H9 (cell line): ENCODE measurements at regions not wholly inside any gene's neighbourhood (a gene's known extent, or its start where the extent isn't known, plus 50 kb on each side); places are given as distances from the start of the nearest gene placed in this dataset.

Source experiments
- DNase-seq: peaks from one replicate; pipeline ENCODE4 v3.0.0-alpha.2; 2017
- H2AFZ ChIP-seq: one replicate; pipeline ENCODE4 v1.6.1; 2013; ENCODE audit warnings: mild to moderate bottlenecking, low read length, control low read depth, moderate library complexity
- H2AK5ac ChIP-seq: 2 replicates; pipeline ENCODE4 v1.6.1; 2013; ENCODE audit warnings: low read length, control low read depth, mixed read lengths; ENCODE audit not compliant: insufficient read length
- H2BK120ac ChIP-seq: one replicate; pipeline ENCODE4 v1.6.1; 2013; ENCODE audit warnings: low read depth, mild to moderate bottlenecking, low read length, control low read depth, inconsistent platforms; ENCODE audit not compliant: poor library complexity, severe bottlenecking
- H2BK12ac ChIP-seq: 2 replicates; pipeline ENCODE4 v1.6.1; 2013; ENCODE audit warnings: low read length, control low read depth, mixed read lengths, low read depth; ENCODE audit not compliant: insufficient read length
- H2BK15ac ChIP-seq: 2 replicates; pipeline ENCODE4 v1.6.1; 2013; ENCODE audit warnings: low read depth, low read length, control low read depth
- H2BK20ac ChIP-seq: one replicate; pipeline ENCODE4 v1.6.1; 2013; ENCODE audit warnings: low read depth, mild to moderate bottlenecking, low read length, control low read depth, inconsistent platforms; ENCODE audit not compliant: poor library complexity, severe bottlenecking
- H2BK5ac ChIP-seq: 2 replicates; pipeline ENCODE4 v1.6.1; 2013; ENCODE audit warnings: low read length, control low read depth, mixed read lengths; ENCODE audit not compliant: insufficient read length
- H3K14ac ChIP-seq: 2 replicates; pipeline ENCODE4 v1.6.1; 2013; ENCODE audit warnings: low read length, control low read depth; ENCODE audit not compliant: insufficient read depth
- H3K18ac ChIP-seq: 2 replicates; pipeline ENCODE4 v1.6.1; 2013; ENCODE audit warnings: low read depth, mild to moderate bottlenecking, mixed read lengths, low read length, control low read depth; ENCODE audit not compliant: insufficient read length
- H3K23ac ChIP-seq: 2 replicates; pipeline ENCODE4 v1.6.1; 2013; ENCODE audit warnings: low read length, control low read depth, mixed read lengths, low read depth; ENCODE audit not compliant: insufficient read length
- H3K23me2 ChIP-seq: 2 replicates; pipeline ENCODE4 v1.6.1; 2013; ENCODE audit warnings: low read depth, mild to moderate bottlenecking, mixed read lengths, low read length, control low read depth; ENCODE audit not compliant: insufficient read length, poor library complexity, severe bottlenecking
- H3K27ac ChIP-seq: 2 replicates; pipeline ENCODE4 v1.5.1; 2013; ENCODE audit warnings: low read length, control low read depth, mixed read lengths, low read depth; ENCODE audit not compliant: insufficient read length
- H3K27me3 ChIP-seq: 2 replicates; pipeline ENCODE4 v1.6.1; 2013; ENCODE audit warnings: low read length, control low read depth, inconsistent platforms; ENCODE audit not compliant: insufficient read depth
- H3K4ac ChIP-seq: 2 replicates; pipeline ENCODE4 v1.6.1; 2013; ENCODE audit warnings: low read depth, mild to moderate bottlenecking, control low read depth, inconsistent platforms, low read length, moderate library complexity
- H3K4me1 ChIP-seq: 2 replicates; pipeline ENCODE4 v1.6.1; 2013; ENCODE audit warnings: low read length, control low read depth, inconsistent platforms; ENCODE audit not compliant: insufficient read depth
- H3K4me2 ChIP-seq: 2 replicates; pipeline ENCODE4 v1.6.1; 2013; ENCODE audit warnings: low read length, control low read depth, mixed read lengths; ENCODE audit not compliant: insufficient read length, insufficient read depth
- H3K56ac ChIP-seq: 2 replicates; pipeline ENCODE4 v1.6.1; 2013; ENCODE audit warnings: low read depth, mild to moderate bottlenecking, mixed read lengths, low read length, control low read depth; ENCODE audit not compliant: insufficient read length
- H3K79me1 ChIP-seq: 2 replicates; pipeline ENCODE4 v1.6.1; 2013; ENCODE audit warnings: low read depth, mild to moderate bottlenecking, moderate library complexity, low read length, control low read depth, inconsistent platforms; ENCODE audit not compliant: insufficient read depth, poor library complexity, severe bottlenecking
- H3K79me2 ChIP-seq: 2 replicates; pipeline ENCODE4 v1.6.1; 2013; ENCODE audit warnings: low read length, control low read depth, inconsistent platforms; ENCODE audit not compliant: insufficient read depth
- H3K9ac ChIP-seq: 2 replicates; pipeline ENCODE4 v1.6.1; 2013; ENCODE audit warnings: low read length, control low read depth, mixed read lengths; ENCODE audit not compliant: insufficient read length; ENCODE audit errors: extremely low read depth
- H3K9me3 ChIP-seq: one replicate; pipeline ENCODE4 v1.6.1; 2013; ENCODE audit warnings: low read depth, low read length, inconsistent platforms; ENCODE audit not compliant: control insufficient read depth
- H3T11ph ChIP-seq: one replicate; pipeline ENCODE4 v1.6.1; 2013; ENCODE audit warnings: mild to moderate bottlenecking, low read length, control low read depth, inconsistent platforms
- H4K20me1 ChIP-seq: one replicate; pipeline ENCODE4 v1.6.1; 2013; ENCODE audit not compliant: control insufficient read depth, insufficient read length, insufficient read depth
- H4K5ac ChIP-seq: 2 replicates; pipeline ENCODE4 v1.6.1; 2013; ENCODE audit warnings: low read depth, mild to moderate bottlenecking, mixed read lengths, low read length, control low read depth; ENCODE audit not compliant: insufficient read length
- H4K8ac ChIP-seq: replicated peaks from 2 replicates; pipeline ENCODE4 v1.6.1; 2013; ENCODE audit warnings: low read length, control low read depth, mixed read lengths, low read depth; ENCODE audit not compliant: insufficient read length
- H4K91ac ChIP-seq: 2 replicates; pipeline ENCODE4 v1.6.1; 2013; ENCODE audit warnings: low read depth, mild to moderate bottlenecking, moderate library complexity, mixed read lengths, low read length, control low read depth; ENCODE audit not compliant: insufficient read length
- H3K27ac Mint-ChIP-seq, 3 experiments: 2 replicates in 2 of 3; 3 replicates in 1 of 3; pipeline ENCODE4 v1.8.0; 2020 to 2021; ENCODE audit warnings: mixed read lengths in 3 of 3, mild to moderate bottlenecking in 1 of 3, moderate library complexity in 1 of 3
- H3K27me3 Mint-ChIP-seq: 2 replicates; pipeline ENCODE4 v1.8.0; 2021; ENCODE audit warnings: low read depth, mild to moderate bottlenecking, moderate library complexity, mixed read lengths
- H3K36me3 Mint-ChIP-seq, 3 experiments: 2 replicates in 2 of 3; 3 replicates in 1 of 3; pipeline ENCODE4 v1.8.0; 2020 to 2021; ENCODE audit warnings: low read depth in 3 of 3, mixed read lengths in 3 of 3; ENCODE audit not compliant: insufficient read depth in 1 of 3
- H3K4me1 Mint-ChIP-seq, 2 experiments: 2 replicates each; pipeline ENCODE4 v1.8.0; 2020; ENCODE audit warnings: mixed read lengths in 2 of 2
- H3K4me3 Mint-ChIP-seq, 2 experiments: 2 replicates in 1 of 2; 3 replicates in 1 of 2; pipeline ENCODE4 v1.8.0; 2020 to 2021; ENCODE audit warnings: mild to moderate bottlenecking in 2 of 2, mixed read lengths in 2 of 2, moderate library complexity in 1 of 2
- H3K9me3 Mint-ChIP-seq, 2 experiments: 2 replicates in 1 of 2; 3 replicates in 1 of 2; pipeline ENCODE4 v1.8.0; 2020; ENCODE audit warnings: mild to moderate bottlenecking in 2 of 2, mixed read lengths in 2 of 2, moderate library complexity in 1 of 2
- WGBS: extraction: QIAGEN DNeasy Blood & Tissue Kit; methylation state at CpG from one replicate; pipeline ENCODE4 v1.1.7; 2013; ENCODE audit warnings: missing lambda C conversion rate, low lambda C conversion rate, mixed read lengths; ENCODE audit not compliant: insufficient read length; ENCODE audit errors: extremely low coverage; 5-methylcytosine and 5-hydroxymethylcytosine counted together
- TF ChIP-seq, protein P1 (sequence below): fragments of 200-600 bp; sonication (generic); conservative IDR thresholded peaks from 3 replicates; pipeline ENCODE4 v1.8.0; 2021; ENCODE audit warnings: antibody characterized with exemption, mild to moderate bottlenecking

DNA sequence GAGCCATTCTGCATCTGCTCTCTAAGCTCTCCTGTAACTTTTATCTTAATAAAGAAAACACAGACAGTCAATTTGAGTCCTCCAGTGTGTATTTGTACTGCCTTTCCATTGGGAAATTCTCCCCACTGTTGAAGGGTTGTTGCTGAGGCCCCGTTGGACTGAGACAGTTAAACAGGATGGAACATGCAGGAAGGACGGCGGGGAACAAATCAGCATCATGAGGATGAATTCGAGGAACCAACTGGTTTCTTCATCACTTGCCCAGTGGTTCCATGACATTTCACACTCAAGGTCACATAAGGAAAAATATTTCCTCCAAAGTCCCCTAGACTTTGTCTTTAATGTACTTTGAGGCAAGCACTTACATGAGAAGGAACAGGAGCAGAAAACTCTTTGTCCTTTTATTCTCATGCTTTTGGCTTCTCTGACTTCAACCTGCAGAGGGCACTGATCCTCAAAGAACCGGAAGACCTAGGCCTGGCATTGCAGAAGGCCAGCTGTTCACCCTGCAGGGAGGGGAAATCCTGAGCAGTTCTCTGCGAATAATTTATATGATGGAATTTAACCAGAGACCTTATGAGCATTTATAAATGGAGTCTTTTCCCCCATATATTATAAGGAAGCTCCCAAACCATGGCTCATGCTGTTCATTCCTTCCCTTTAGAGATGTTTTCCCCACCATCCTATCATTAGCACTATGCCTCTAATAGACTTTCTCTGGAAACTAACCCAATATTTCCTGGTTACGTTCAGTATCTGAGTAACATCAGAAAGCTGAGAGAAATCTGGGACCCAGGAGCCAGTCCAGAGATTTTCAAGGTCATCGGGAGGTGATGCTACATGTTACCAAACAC, 55.2 kb upstream of the ADGRF1 start:
- Histone ChIP-seq H4K20me1 (no peaks in the 10 kb centered on the region), H3K9me3 (no peaks in the 10 kb centered on the region), H3K56ac (no peak overlapping the region), H3K27ac (no peak overlapping the region), H3K79me2 (no peaks in the 10 kb centered on the region), H3K27me3 (no peaks in the 10 kb centered on the region), H4K8ac (no peak overlapping the region), H3K79me1 (no peaks in the 10 kb centered on the region), H3K4ac (no peak overlapping the region), H2AK5ac (no peak overlapping the region), H3K4me1 (no peaks in the 10 kb centered on the region), H3K23ac (no peak overlapping the region), H3K23me2 (no peaks in the 10 kb centered on the region), H2AFZ (peak overlapping the region; percentile 82), H3K9ac (no peak overlapping the region), H3K18ac (peak overlapping the region; percentile 88), H4K5ac (no peak overlapping the region), H2BK120ac (no peak overlapping the region), H2BK20ac (no peak overlapping the region), H2BK5ac (no peak overlapping the region), H3K4me2 (no peak overlapping the region), H2BK15ac (no peak overlapping the region), H2BK12ac (no peak overlapping the region), H4K91ac (no peak overlapping the region), H3T11ph (no peak overlapping the region), H3K14ac (no peak overlapping the region)
- Mint-ChIP-seq H3K4me3 (no peak overlapping the region), H3K9me3 (no peaks in the 10 kb centered on the region), H3K27me3 (no peaks in the 10 kb centered on the region; the same call in 1 of the 2 replicates), H3K4me1 (peaks cover 6 to 9% of the 10 kb centered on the region in 2 experiments; a peak in 3 of 4 replicates), H3K27ac (no peak overlapping the region), H3K36me3 (no peaks in the 10 kb centered on the region)
- DNase-seq, result peak; percentile 69
- no CpG with 5 or more reads among the region's 8 CpGs for WGBS
- TF ChIP-seq, protein P1, sequence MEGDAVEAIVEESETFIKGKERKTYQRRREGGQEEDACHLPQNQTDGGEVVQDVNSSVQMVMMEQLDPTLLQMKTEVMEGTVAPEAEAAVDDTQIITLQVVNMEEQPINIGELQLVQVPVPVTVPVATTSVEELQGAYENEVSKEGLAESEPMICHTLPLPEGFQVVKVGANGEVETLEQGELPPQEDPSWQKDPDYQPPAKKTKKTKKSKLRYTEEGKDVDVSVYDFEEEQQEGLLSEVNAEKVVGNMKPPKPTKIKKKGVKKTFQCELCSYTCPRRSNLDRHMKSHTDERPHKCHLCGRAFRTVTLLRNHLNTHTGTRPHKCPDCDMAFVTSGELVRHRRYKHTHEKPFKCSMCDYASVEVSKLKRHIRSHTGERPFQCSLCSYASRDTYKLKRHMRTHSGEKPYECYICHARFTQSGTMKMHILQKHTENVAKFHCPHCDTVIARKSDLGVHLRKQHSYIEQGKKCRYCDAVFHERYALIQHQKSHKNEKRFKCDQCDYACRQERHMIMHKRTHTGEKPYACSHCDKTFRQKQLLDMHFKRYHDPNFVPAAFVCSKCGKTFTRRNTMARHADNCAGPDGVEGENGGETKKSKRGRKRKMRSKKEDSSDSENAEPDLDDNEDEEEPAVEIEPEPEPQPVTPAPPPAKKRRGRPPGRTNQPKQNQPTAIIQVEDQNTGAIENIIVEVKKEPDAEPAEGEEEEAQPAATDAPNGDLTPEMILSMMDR, result peak; percentile 85
